GM23338 (cell line): ENCODE measurements at regions not wholly inside any gene's neighbourhood (a gene's known extent, or its start where the extent isn't known, plus 50 kb on each side); places are given as distances from the start of the nearest gene placed in this dataset.
A peak's percentile ranks its signal among the peaks of the same experiment; 100 is the strongest.

Experiments
- ATAC-seq: fragments of 200-7000 bp; cut with Tn5 transposase; 3 replicates; pipeline ENCODE4 v1.9.1; 2020
- DNase-seq: peaks from one replicate; pipeline ENCODE4 v3.0.0-alpha.2; 2015; ENCODE audit warnings: low spot score
- H2AFZ ChIP-seq: fragments of 200-600 bp; sonication (generic); 2 replicates; pipeline ENCODE4 v1.8.0; 2016; ENCODE audit warnings: antibody characterized with exemption, mild to moderate bottlenecking, moderate library complexity
- H3F3A ChIP-seq: fragments of 200-600 bp; sonication (generic); replicated peaks from 2 replicates; pipeline ENCODE4 v1.8.0; 2017; ENCODE audit warnings: antibody characterized with exemption, mixed run types, low read depth
- H3K27ac ChIP-seq: fragments of 200-600 bp; sonication (generic); 2 replicates; pipeline ENCODE4 v1.6.1; 2016; ENCODE audit warnings: low read depth
- H3K27me3 ChIP-seq: fragments of 200-600 bp; sonication (generic); 2 replicates; pipeline ENCODE4 v1.8.0; 2016; ENCODE audit warnings: mild to moderate bottlenecking, mixed run types, moderate library complexity; ENCODE audit not compliant: insufficient read depth
- H3K36me3 ChIP-seq: fragments of 200-600 bp; sonication (generic); 2 replicates; pipeline ENCODE4 v1.8.0; 2016; ENCODE audit warnings: mild to moderate bottlenecking; ENCODE audit not compliant: insufficient read depth
- H3K4me1 ChIP-seq: fragments of 200-600 bp; sonication (generic); 2 replicates; pipeline ENCODE4 v1.8.0; 2016; ENCODE audit warnings: mild to moderate bottlenecking, moderate library complexity; ENCODE audit not compliant: insufficient read depth
- H3K4me2 ChIP-seq: fragments of 200-600 bp; sonication (generic); 2 replicates; pipeline ENCODE4 v1.7.1; 2017; ENCODE audit warnings: mixed run types
- H3K4me3 ChIP-seq: fragments of 200-600 bp; sonication (generic); 2 replicates; pipeline ENCODE4 v1.6.1; 2016; ENCODE audit warnings: mixed run types
- H3K79me2 ChIP-seq: fragments of 200-600 bp; sonication (generic); replicated peaks from 2 replicates; pipeline ENCODE4 v1.8.0; 2017; ENCODE audit warnings: mild to moderate bottlenecking; ENCODE audit not compliant: insufficient read depth
- H3K9me2 ChIP-seq: fragments of 200-600 bp; sonication (generic); 2 replicates; pipeline ENCODE4 v1.8.0; 2017; ENCODE audit not compliant: insufficient read depth
- H4K20me1 ChIP-seq: fragments of 200-600 bp; sonication (generic); replicated peaks from 2 replicates; pipeline ENCODE4 v1.8.0; 2017; ENCODE audit warnings: mild to moderate bottlenecking; ENCODE audit not compliant: insufficient read depth
- H3K27ac Mint-ChIP-seq: 2 replicates; pipeline ENCODE4 v1.8.0; 2020; ENCODE audit warnings: inconsistent platforms, mild to moderate bottlenecking, moderate library complexity, mixed read lengths
- H3K27me3 Mint-ChIP-seq: 3 replicates; pipeline ENCODE4 v1.8.0; 2022; ENCODE audit warnings: low read depth, mild to moderate bottlenecking, moderate library complexity, mixed read lengths, inconsistent platforms; ENCODE audit not compliant: insufficient read depth, poor library complexity
- H3K36me3 Mint-ChIP-seq: 3 replicates; pipeline ENCODE4 v1.8.0; 2021; ENCODE audit warnings: low read depth, mild to moderate bottlenecking, inconsistent platforms, moderate library complexity, mixed read lengths
- H3K4me1 Mint-ChIP-seq: 3 replicates; pipeline ENCODE4 v1.8.0; 2020; ENCODE audit warnings: mild to moderate bottlenecking, inconsistent platforms, mixed read lengths
- H3K4me3 Mint-ChIP-seq: 3 replicates; pipeline ENCODE4 v1.8.0; 2021; ENCODE audit warnings: moderate library complexity, mild to moderate bottlenecking, inconsistent platforms, mixed read lengths
- H3K9me3 Mint-ChIP-seq: 3 replicates; pipeline ENCODE4 v1.8.0; 2020; ENCODE audit warnings: moderate library complexity, mild to moderate bottlenecking, inconsistent platforms, mixed read lengths
- CREB1 ChIP-seq: fragments of 250-450 bp; sonication (Bioruptor Pico); IDR thresholded peaks from 2 replicates; pipeline ENCODE4 v1.5.0; 2020; ENCODE audit warnings: low read depth, mild to moderate bottlenecking, moderate library complexity
- CTCF ChIP-seq, 2 experiments: fragments of 200-600 bp in 1 of 2; sonication (generic) in 1 of 2; conservative IDR thresholded peaks; 2 replicates each; pipeline versions ENCODE4 v1.5.1 to v1.6.1; 2016 to 2017; ENCODE audit warnings: antibody characterized with exemption in 2 of 2, low read depth in 2 of 2, mild to moderate bottlenecking in 2 of 2, moderate library complexity in 1 of 2
- EZH2phosphoT487 ChIP-seq: fragments of 200-600 bp; sonication (generic); IDR thresholded peaks from one replicate; pipeline ENCODE4 v1.8.1; 2018; ENCODE audit warnings: antibody characterized with exemption; ENCODE audit not compliant: unreplicated experiment
- NANOG ChIP-seq: IDR thresholded peaks from 2 replicates; pipeline ENCODE4 v1.6.1; 2016; ENCODE audit warnings: antibody characterized with exemption, borderline replicate concordance
- POLR2AphosphoS5 ChIP-seq: IDR thresholded peaks from 2 replicates; pipeline ENCODE4 v1.6.1; 2016; ENCODE audit warnings: antibody characterized with exemption, low read depth
- ZNF114 ChIP-seq: fragments of 250-450 bp; sonication (Bioruptor Pico); IDR thresholded peaks from 2 replicates; pipeline ENCODE4 v1.5.0; 2020; ENCODE audit warnings: mild to moderate bottlenecking, moderate library complexity
- ZNF331 ChIP-seq: fragments of 250-450 bp; sonication (Bioruptor Pico); IDR thresholded peaks from 2 replicates; pipeline ENCODE4 v1.5.0; 2020; ENCODE audit warnings: low read depth, mild to moderate bottlenecking, moderate library complexity

DNA sequence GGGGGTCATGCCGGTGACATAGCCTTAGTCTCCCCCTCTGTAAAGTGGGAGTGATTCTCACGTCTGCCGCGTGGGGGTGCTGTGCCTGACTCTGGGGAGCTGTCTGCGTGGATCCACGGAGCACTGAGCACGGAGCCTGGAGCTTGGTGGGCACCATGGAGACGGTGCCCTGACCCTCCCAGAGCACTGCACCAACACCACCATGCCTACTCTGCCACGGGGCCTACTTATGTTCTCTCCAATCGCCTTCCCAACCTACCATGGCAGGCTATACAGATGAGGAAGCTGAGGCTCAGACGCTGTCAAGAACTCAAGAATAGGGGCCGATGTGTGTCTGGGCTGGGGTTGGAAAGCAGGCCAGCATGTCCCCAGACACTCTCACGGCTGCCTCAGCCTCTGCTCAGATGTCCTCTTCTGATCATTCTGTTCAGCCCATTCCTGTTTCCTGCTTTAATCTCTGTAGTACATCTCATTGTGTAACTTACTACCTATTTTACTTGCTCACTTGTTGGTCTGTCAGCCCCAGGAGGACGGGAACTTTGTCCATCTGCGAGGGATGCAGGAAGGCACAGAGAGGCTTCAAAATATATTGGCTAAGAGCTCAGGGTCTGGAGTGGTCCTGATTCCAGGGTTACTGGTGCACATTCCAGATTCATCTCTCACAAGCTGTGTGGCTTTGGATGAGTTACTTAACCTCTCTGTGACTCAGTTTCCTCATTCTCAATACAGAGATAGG lies 168.1 kb upstream of the HS6ST1 start:
- Mint-ChIP-seq H3K27ac (no peak overlapping the region), H3K4me3 (no peak overlapping the region), H3K4me1 (peaks cover 41% of the 10 kb centered on the region), H3K27me3 (peaks cover 5% of the 10 kb centered on the region), H3K9me3 (no peaks in the 10 kb centered on the region; the same call in 1 of the 3 replicates), H3K36me3 (no peaks in the 10 kb centered on the region)
- no peak overlapping the region for H3K27ac ChIP-seq
- no peaks in the 10 kb centered on the region for H3K9me2 ChIP-seq
- DNase-seq (no peak), ATAC-seq (no peak)
- peaks cover 9% of the 10 kb centered on the region for H3F3A ChIP-seq
- TF ChIP-seq NANOG, result no peak
- TF ChIP-seq CTCF (conservative IDR thresholded peaks at IDR 0.05; ENCODE audit: low read depth in 2 of 2), result peak in 1 of 2 experiments; percentile 41; a peak in 2 of 4 replicates
- no peak overlapping the region for H3K4me2 ChIP-seq
- no peaks in the 10 kb centered on the region for H3K27me3 ChIP-seq
- H2AFZ ChIP-seq, result no peak overlapping the region
- H4K20me1 ChIP-seq, result no peaks in the 10 kb centered on the region
- H3K79me2 ChIP-seq, result no peaks in the 10 kb centered on the region
- H3K4me3 ChIP-seq, result no peak overlapping the region
- H3K4me1 ChIP-seq, result peaks cover 41% of the 10 kb centered on the region
- no peaks in the 10 kb centered on the region for H3K36me3 ChIP-seq

GRCh38 chr2:128487650-128488387 lies 169.2 kb upstream of the HS6ST1 start:
- Mint-ChIP-seq H3K36me3 (no peaks in the 10 kb centered on the region; the same call in 2 of the 3 replicates), H3K4me1 (peaks cover 50% of the 10 kb centered on the region)
- no peak for ATAC-seq

More at GRCh38 chr2:128487650-128488387, 169.2 kb upstream of the HS6ST1 start:
- no peaks in the 10 kb centered on the region for H3K79me2 ChIP-seq
- peaks cover 16% of the 10 kb centered on the region for H3F3A ChIP-seq
- no peak for DNase-seq
- Mint-ChIP-seq H3K27me3 (peaks cover 9% of the 10 kb centered on the region), H3K9me3 (no peaks in the 10 kb centered on the region; the same call in 1 of the 3 replicates), H3K4me3 (no peak overlapping the region), H3K27ac (no peak overlapping the region; the same call in 1 of the 2 replicates)
- TF ChIP-seq ZNF331, result no peak
- no peak for TF ChIP-seq NANOG
- TF ChIP-seq POLR2AphosphoS5, result no peak
- no peak for TF ChIP-seq ZNF114
- TF ChIP-seq CREB1 (CRISPR knock-in tag), result no peak
- TF ChIP-seq CTCF (conservative IDR thresholded peaks at IDR 0.05; ENCODE audit: low read depth in 2 of 2), result no peak
- no peak for TF ChIP-seq EZH2phosphoT487
- H3K27me3 ChIP-seq, result no peaks in the 10 kb centered on the region
- no peaks in the 10 kb centered on the region for H3K9me2 ChIP-seq
- no peaks in the 10 kb centered on the region for H4K20me1 ChIP-seq
- H3K27ac ChIP-seq, result no peak overlapping the region
- H3K4me1 ChIP-seq, result peaks cover 50% of the 10 kb centered on the region
- peak overlapping the region; percentile 66 for H3K4me2 ChIP-seq
- peak overlapping the region; percentile 34; the same call in 1 of the 2 replicates for H2AFZ ChIP-seq
- H3K36me3 ChIP-seq, result no peaks in the 10 kb centered on the region
- no peak overlapping the region for H3K4me3 ChIP-seq
